ENCODE measurements at regions not wholly inside any gene's neighbourhood (a gene's known extent, or its start where the extent isn't known, plus 50 kb on each side); places are given as distances from the start of the nearest gene placed in this dataset.

- DNase-seq, result no peak
Measured at GRCh38 chr10:4004144-4004543, 219.1 kb upstream of the KLF6 start.

GRCh38 chr10:4003348-4003973 is 218.5 kb upstream of the KLF6 start:
- DNase-seq, result no peak

- no peak for DNase-seq
Measured at GRCh38 chr10:4001811-4002210, 216.8 kb upstream of the KLF6 start.

GRCh38 chr10:3999642-4000041 is 214.6 kb upstream of the KLF6 start:
- no peak for DNase-seq

GRCh38 chr10:3996697-3997096 is 211.7 kb upstream of the KLF6 start:
- DNase-seq, result no peak

GRCh38 chr10:3995302-3996210 is 210.5 kb upstream of the KLF6 start:
- DNase-seq, result no peak

GRCh38 chr10:3992382-3993178 is 207.6 kb upstream of the KLF6 start:
- DNase-seq, result no peak

GRCh38 chr10:3990307-3990706 is 205.3 kb upstream of the KLF6 start:
- no peak for DNase-seq

- DNase-seq, result no peak
Measured at GRCh38 chr10:3987143-3987974, 202.3 kb upstream of the KLF6 start.

GRCh38 chr10:3986493-3987142 is 201.6 kb upstream of the KLF6 start:
- DNase-seq, result no peak

GRCh38 chr10:3982746-3983442 is 197.9 kb upstream of the KLF6 start:
- DNase-seq, result no peak

- DNase-seq, result no peak
Measured at GRCh38 chr10:3981300-3981699, 196.3 kb upstream of the KLF6 start.

GRCh38 chr10:3980660-3981059 is 195.7 kb upstream of the KLF6 start:
- DNase-seq, result no peak

GRCh38 chr10:3980144-3980543 is 195.1 kb upstream of the KLF6 start:
- DNase-seq, result no peak

GRCh38 chr10:3978761-3979160 is 193.8 kb upstream of the KLF6 start:
- no peak for DNase-seq

GRCh38 chr10:3978174-3978573 is 193.2 kb upstream of the KLF6 start:
- no peak for DNase-seq

GRCh38 chr10:3977761-3978160 is 192.8 kb upstream of the KLF6 start:
- no peak for DNase-seq

GRCh38 chr10:3976718-3977117 is 191.7 kb upstream of the KLF6 start:
- no peak for DNase-seq

GRCh38 chr10:3976171-3976570 is 191.2 kb upstream of the KLF6 start:
- DNase-seq, result no peak

GRCh38 chr10:3975016-3975415 is 190.0 kb upstream of the KLF6 start:
- no peak for DNase-seq

Data from stimulated activated CD8-positive, alpha-beta memory T cell treated with anti-CD3 and anti-CD28 coated beads, Interleukin-4, amount 100 ng/mL, for 48 hours (primary cell).